ENCODE measurements at regions not wholly inside any gene's neighbourhood (a gene's known extent, or its start where the extent isn't known, plus 50 kb on each side); places are given as distances from the start of the nearest gene placed in this dataset.

DNA sequence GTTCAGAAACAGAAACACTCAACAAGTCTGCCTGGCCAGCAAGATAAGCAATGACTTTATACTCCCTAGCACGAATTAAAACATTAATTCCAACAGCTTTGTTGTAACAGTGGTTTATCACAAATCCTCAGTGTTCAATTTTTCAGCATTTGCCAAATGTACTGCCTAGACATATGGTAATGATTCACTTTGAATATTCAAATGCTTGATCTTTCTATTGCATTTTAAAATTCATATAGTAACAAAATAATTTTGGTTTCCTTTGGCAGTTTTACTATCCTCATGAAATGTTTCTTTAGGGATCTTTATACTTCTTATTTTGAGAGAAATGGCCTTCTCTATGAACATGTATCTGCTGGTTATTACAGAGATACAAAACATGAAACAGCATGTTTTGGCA is 851.8 kb upstream of the NXPH2 start:
- TF ChIP-seq CEBPB (IDR thresholded peaks at IDR 0.05): no peak
- no peak for TF ChIP-seq RAD21 (IDR thresholded peaks at IDR 0.05; ENCODE audit: low read depth)
- no peak for TF ChIP-seq ZBTB7A (IDR thresholded peaks at IDR 0.05; ENCODE audit: low read depth)
- TF ChIP-seq EGR1 (IDR thresholded peaks at IDR 0.05): no peak

GRCh38 chr2:139628931-139629330 is 848.7 kb upstream of the NXPH2 start:
- no peak for TF ChIP-seq EGR1 (IDR thresholded peaks at IDR 0.05)
- no peak for TF ChIP-seq YY1 (IDR thresholded peaks at IDR 0.05; ENCODE audit: low read depth)
- TF ChIP-seq FOXM1 (IDR thresholded peaks at IDR 0.05; ENCODE audit: borderline replicate concordance, low read depth): no peak
- TF ChIP-seq, protein P1, sequence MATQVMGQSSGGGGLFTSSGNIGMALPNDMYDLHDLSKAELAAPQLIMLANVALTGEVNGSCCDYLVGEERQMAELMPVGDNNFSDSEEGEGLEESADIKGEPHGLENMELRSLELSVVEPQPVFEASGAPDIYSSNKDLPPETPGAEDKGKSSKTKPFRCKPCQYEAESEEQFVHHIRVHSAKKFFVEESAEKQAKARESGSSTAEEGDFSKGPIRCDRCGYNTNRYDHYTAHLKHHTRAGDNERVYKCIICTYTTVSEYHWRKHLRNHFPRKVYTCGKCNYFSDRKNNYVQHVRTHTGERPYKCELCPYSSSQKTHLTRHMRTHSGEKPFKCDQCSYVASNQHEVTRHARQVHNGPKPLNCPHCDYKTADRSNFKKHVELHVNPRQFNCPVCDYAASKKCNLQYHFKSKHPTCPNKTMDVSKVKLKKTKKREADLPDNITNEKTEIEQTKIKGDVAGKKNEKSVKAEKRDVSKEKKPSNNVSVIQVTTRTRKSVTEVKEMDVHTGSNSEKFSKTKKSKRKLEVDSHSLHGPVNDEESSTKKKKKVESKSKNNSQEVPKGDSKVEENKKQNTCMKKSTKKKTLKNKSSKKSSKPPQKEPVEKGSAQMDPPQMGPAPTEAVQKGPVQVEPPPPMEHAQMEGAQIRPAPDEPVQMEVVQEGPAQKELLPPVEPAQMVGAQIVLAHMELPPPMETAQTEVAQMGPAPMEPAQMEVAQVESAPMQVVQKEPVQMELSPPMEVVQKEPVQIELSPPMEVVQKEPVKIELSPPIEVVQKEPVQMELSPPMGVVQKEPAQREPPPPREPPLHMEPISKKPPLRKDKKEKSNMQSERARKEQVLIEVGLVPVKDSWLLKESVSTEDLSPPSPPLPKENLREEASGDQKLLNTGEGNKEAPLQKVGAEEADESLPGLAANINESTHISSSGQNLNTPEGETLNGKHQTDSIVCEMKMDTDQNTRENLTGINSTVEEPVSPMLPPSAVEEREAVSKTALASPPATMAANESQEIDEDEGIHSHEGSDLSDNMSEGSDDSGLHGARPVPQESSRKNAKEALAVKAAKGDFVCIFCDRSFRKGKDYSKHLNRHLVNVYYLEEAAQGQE (IDR thresholded peaks at IDR 0.05; ENCODE audit: low read depth): no peak
- no peak for TF ChIP-seq CREB1 (IDR thresholded peaks at IDR 0.05; ENCODE audit: low read depth)
- TF ChIP-seq NFIC (IDR thresholded peaks at IDR 0.05): no peak
- TF ChIP-seq CEBPB (IDR thresholded peaks at IDR 0.05): no peak
- TF ChIP-seq ZBTB7A (IDR thresholded peaks at IDR 0.05; ENCODE audit: low read depth): no peak

GRCh38 chr2:139626128-139626527 is 845.9 kb upstream of the NXPH2 start:
- no peak for TF ChIP-seq CREB1 (IDR thresholded peaks at IDR 0.05; ENCODE audit: low read depth)
- no peak for TF ChIP-seq TCF12 (IDR thresholded peaks at IDR 0.05; ENCODE audit: low read depth)
- TF ChIP-seq, protein P1 (IDR thresholded peaks at IDR 0.05; ENCODE audit: low read depth): no peak
- TF ChIP-seq MAX (IDR thresholded peaks at IDR 0.05): no peak

- TF ChIP-seq EGR1 (IDR thresholded peaks at IDR 0.05) (no peak), USF1 (IDR thresholded peaks at IDR 0.05) (no peak), ZBTB7A (IDR thresholded peaks at IDR 0.05; ENCODE audit: low read depth) (no peak), TAF1 (IDR thresholded peaks at IDR 0.05; ENCODE audit: low read depth) (no peak), RAD21 (IDR thresholded peaks at IDR 0.05; ENCODE audit: low read depth) (no peak), CREB1 (IDR thresholded peaks at IDR 0.05; ENCODE audit: low read depth) (no peak), CEBPB (IDR thresholded peaks at IDR 0.05) (no peak), NFIC (IDR thresholded peaks at IDR 0.05) (no peak), YY1 (IDR thresholded peaks at IDR 0.05; ENCODE audit: low read depth) (no peak), MAX (IDR thresholded peaks at IDR 0.05) (no peak), TCF12 (IDR thresholded peaks at IDR 0.05; ENCODE audit: low read depth) (no peak), TEAD4 (IDR thresholded peaks at IDR 0.05) (no peak), FOXM1 (IDR thresholded peaks at IDR 0.05; ENCODE audit: borderline replicate concordance, low read depth) (no peak), EP300 (IDR thresholded peaks at IDR 0.05; ENCODE audit: borderline replicate concordance) (no peak)
- TF ChIP-seq, protein P1 (IDR thresholded peaks at IDR 0.05; ENCODE audit: low read depth): no peak
Observed at GRCh38 chr2:139622691-139623090, 842.5 kb upstream of the NXPH2 start.

DNA sequence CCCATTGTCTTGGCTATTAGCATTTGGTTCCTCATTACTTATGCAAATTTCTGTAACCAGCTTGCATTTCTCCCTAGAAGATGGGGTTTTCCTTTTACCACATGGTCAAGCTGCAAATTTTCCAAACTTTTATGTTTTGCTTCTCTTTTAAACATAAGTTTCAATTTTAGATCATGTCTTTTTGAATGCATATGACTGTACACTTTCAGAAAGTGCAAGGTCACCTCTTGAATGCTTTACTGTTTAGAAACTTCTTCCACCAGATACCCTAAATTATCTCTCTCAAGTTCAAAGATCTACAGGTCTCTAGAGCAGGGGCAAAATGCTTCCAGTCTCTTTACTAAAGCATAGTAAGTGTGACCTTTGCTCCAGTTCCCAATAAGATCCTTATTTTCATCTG is 837.6 kb upstream of the NXPH2 start:
- TF ChIP-seq EGR1 (IDR thresholded peaks at IDR 0.05) (no peak), YY1 (IDR thresholded peaks at IDR 0.05; ENCODE audit: low read depth) (no peak), CEBPB (IDR thresholded peaks at IDR 0.05) (no peak), TCF12 (IDR thresholded peaks at IDR 0.05; ENCODE audit: low read depth) (no peak), USF1 (IDR thresholded peaks at IDR 0.05) (no peak), TEAD4 (IDR thresholded peaks at IDR 0.05) (no peak), ZBTB7A (IDR thresholded peaks at IDR 0.05; ENCODE audit: low read depth) (no peak), NFIC (IDR thresholded peaks at IDR 0.05) (no peak), MAX (IDR thresholded peaks at IDR 0.05) (no peak), RAD21 (IDR thresholded peaks at IDR 0.05; ENCODE audit: low read depth) (no peak), EP300 (IDR thresholded peaks at IDR 0.05; ENCODE audit: borderline replicate concordance) (no peak), TAF1 (IDR thresholded peaks at IDR 0.05; ENCODE audit: low read depth) (no peak), CREB1 (IDR thresholded peaks at IDR 0.05; ENCODE audit: low read depth) (no peak), FOXM1 (IDR thresholded peaks at IDR 0.05; ENCODE audit: borderline replicate concordance, low read depth) (no peak)
- TF ChIP-seq, protein P1 (IDR thresholded peaks at IDR 0.05; ENCODE audit: low read depth): no peak

Measured in Ishikawa (cell line).